Epithelial cell of esophagus (primary cell): ENCODE measurements at regions not wholly inside any gene's neighbourhood (a gene's known extent, or its start where the extent isn't known, plus 50 kb on each side); places are given as distances from the start of the nearest gene placed in this dataset.

Source experiments
- DNase-seq: peaks from one replicate; pipeline ENCODE4 v3.0.0; 2010; ENCODE audit warnings: low read depth
- H3K4me3 ChIP-seq: 2 replicates; pipeline ENCODE4 v1.5.1; 2011; ENCODE audit warnings: mild to moderate bottlenecking, low read length, control low read depth
- CTCF ChIP-seq: IDR thresholded peaks from 2 replicates; pipeline ENCODE4 v1.5.1; 2011; ENCODE audit warnings: low read depth, mild to moderate bottlenecking, low read length, control low read depth, inconsistent platforms; ENCODE audit not compliant: insufficient read depth; ENCODE audit errors: missing control alignments

- peak; percentile 24 for DNase-seq
- peak overlapping the region; percentile 13 for H3K4me3 ChIP-seq
- no peak for TF ChIP-seq CTCF
Measured at GRCh38 chr12:107580750-107581618, 104.6 kb upstream of the PWP1 start.

GRCh38 chr12:107581619-107582015 lies 104.0 kb upstream of the PWP1 start:
- no peak for TF ChIP-seq CTCF
- peak overlapping the region; percentile 13 for H3K4me3 ChIP-seq

DNA sequence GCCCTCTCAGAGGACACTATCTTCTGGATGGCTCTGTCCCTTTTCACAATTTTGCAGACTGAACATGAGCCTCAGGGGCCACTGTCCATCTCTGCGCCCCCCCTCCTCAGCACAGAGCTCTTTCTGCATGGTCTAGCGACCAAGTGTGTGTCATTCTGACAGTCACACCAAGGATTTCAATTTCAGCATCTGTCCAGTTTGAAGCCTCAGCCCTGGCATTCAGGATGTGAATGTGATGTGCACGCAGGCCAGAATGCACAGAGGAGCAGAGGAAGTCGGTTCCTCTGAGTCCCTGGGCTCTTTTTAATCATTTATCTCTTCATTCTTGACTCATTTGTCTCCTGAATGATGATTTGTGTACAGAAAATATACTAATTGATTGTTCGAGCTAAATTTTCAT lies 102.0 kb upstream of the PWP1 start:
- no peak for TF ChIP-seq CTCF
- DNase-seq: no peak
- no peak overlapping the region for H3K4me3 ChIP-seq

More at GRCh38 chr12:107581619-107582015, 104.0 kb upstream of the PWP1 start:
- peak; percentile 13 for DNase-seq

GRCh38 chr12:107584563-107584962 lies 101.0 kb upstream of the PWP1 start:
- TF ChIP-seq CTCF: no peak
- no peak for DNase-seq
- H3K4me3 ChIP-seq: no peak overlapping the region

DNA sequence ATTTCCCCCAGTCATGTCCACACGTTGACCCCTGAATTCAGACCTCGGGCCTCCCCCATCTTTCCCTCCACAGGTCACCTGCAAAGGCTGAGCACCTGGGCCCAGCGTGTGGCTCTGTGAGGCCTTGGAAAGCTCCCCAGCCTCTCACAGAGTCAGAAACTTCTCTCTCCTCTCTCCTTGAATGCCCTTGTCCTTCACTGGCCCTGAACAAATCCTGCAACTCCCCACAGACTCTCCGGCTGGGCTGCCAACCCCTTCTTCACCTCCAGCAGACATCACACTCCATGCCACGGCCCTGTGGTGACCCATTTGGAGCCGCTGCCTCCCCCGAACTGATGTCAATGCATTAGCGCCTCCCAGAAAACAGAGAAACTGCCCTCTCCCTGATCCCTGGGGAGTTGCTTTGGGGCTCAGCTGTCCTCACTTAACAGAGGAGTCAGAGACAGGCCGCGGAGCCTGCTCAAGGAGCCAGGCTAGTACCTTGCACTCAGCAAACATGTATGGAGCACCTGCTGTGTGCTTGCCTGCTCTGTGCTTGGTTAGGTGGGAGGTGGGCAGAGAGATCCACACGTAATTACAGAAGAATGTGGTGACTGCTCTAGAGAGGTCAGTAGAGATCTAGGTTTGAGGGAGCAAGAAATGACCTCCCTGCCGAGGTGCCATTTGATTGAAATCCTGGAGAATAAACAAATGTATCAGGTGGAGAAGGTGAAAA lies 99.2 kb upstream of the PWP1 start:
- DNase-seq: no peak
- no peak for TF ChIP-seq CTCF
- H3K4me3 ChIP-seq: no peak overlapping the region

- no peak for TF ChIP-seq CTCF
- no peak overlapping the region for H3K4me3 ChIP-seq
- DNase-seq: no peak
Measured at GRCh38 chr12:107590413-107590812, 95.2 kb upstream of the PWP1 start.
